ENCODE measurements at regions not wholly inside any gene's neighbourhood (a gene's known extent, or its start where the extent isn't known, plus 50 kb on each side); places are given as distances from the start of the nearest gene placed in this dataset.

GRCh38 chr14:53603994-53604393 lies 352.6 kb downstream of the BMP4 start:
- Histone ChIP-seq H3K27me3 (ENCODE audit: control insufficient read depth in 1 of 2, insufficient read depth in 1 of 2, low read length in 2 of 2) (no peaks in the 10 kb centered on the region), H3K4ac (ENCODE audit: low read depth in 1 of 2, low read length in 2 of 2) (no peak overlapping the region), H2AK5ac (ENCODE audit: low read length, severe bottlenecking) (no peak overlapping the region), H4K8ac (ENCODE audit: low read length) (no peak overlapping the region), H3K18ac (ENCODE audit: low read depth in 1 of 2, low read length in 2 of 2) (no peak overlapping the region), H3K23ac (ENCODE audit: low read length in 2 of 2) (no peak overlapping the region), H3K9ac (ENCODE audit: low read length) (no peak overlapping the region), H3K79me1 (replicated peaks; ENCODE audit: low read length, poor library complexity, severe bottlenecking) (no peaks in the 10 kb centered on the region), H3K9me3 (ENCODE audit: control insufficient read depth, low read length) (no peaks in the 10 kb centered on the region), H2AFZ (ENCODE audit: low read depth, low read length) (no peak overlapping the region), H3K4me2 (ENCODE audit: low read length, poor library complexity, severe bottlenecking) (no peak overlapping the region), H2BK15ac (ENCODE audit: low read depth, poor library complexity, severe bottlenecking) (no peak overlapping the region), H3K27ac (ENCODE audit: low read length, poor library complexity, severe bottlenecking) (no peak overlapping the region), H3K14ac (ENCODE audit: low read length in 2 of 2) (no peak overlapping the region), H4K91ac (ENCODE audit: low read length) (no peak overlapping the region), H3K4me3 (ENCODE audit: insufficient read depth in 1 of 2, low read depth in 1 of 2, low read length in 2 of 2) (no peak overlapping the region), H3K4me1 (ENCODE audit: control insufficient read depth, insufficient read depth, low read depth, low read length) (peaks cover 2% of the 10 kb centered on the region), H2BK120ac (ENCODE audit: low read depth, low read length) (no peak overlapping the region), H2BK5ac (ENCODE audit: low read depth, low read length, poor library complexity, severe bottlenecking) (no peak overlapping the region), H3K36me3 (ENCODE audit: control insufficient read depth in 1 of 2, insufficient read depth in 2 of 2, low read depth in 1 of 2, low read length in 2 of 2) (no peaks in the 10 kb centered on the region), H2BK12ac (ENCODE audit: low read length in 2 of 2) (no peak overlapping the region)
- no peak for DNase-seq
- 98% methylated on average over 4 of the region's 5 CpGs for WGBS

GRCh38 chr14:53601409-53601808 lies 355.2 kb downstream of the BMP4 start:
- Histone ChIP-seq H2BK120ac (ENCODE audit: low read depth, low read length) (no peak overlapping the region), H2BK15ac (ENCODE audit: low read depth, poor library complexity, severe bottlenecking) (no peak overlapping the region), H3K4me2 (ENCODE audit: low read length, poor library complexity, severe bottlenecking) (no peak overlapping the region), H3K36me3 (ENCODE audit: control insufficient read depth in 1 of 2, insufficient read depth in 2 of 2, low read depth in 1 of 2, low read length in 2 of 2) (no peaks in the 10 kb centered on the region), H2BK12ac (ENCODE audit: low read length in 2 of 2) (no peak overlapping the region), H2BK5ac (ENCODE audit: low read depth, low read length, poor library complexity, severe bottlenecking) (no peak overlapping the region), H3K23ac (ENCODE audit: low read length in 2 of 2) (no peak overlapping the region), H3K27me3 (ENCODE audit: control insufficient read depth in 1 of 2, insufficient read depth in 1 of 2, low read length in 2 of 2) (no peaks in the 10 kb centered on the region), H2AFZ (ENCODE audit: low read depth, low read length) (no peak overlapping the region), H3K79me1 (replicated peaks; ENCODE audit: low read length, poor library complexity, severe bottlenecking) (no peaks in the 10 kb centered on the region), H3K9ac (ENCODE audit: low read length) (no peak overlapping the region), H3K4me1 (ENCODE audit: control insufficient read depth, insufficient read depth, low read depth, low read length) (peaks cover 4% of the 10 kb centered on the region), H3K14ac (ENCODE audit: low read length in 2 of 2) (no peak overlapping the region), H3K27ac (ENCODE audit: low read length, poor library complexity, severe bottlenecking) (no peak overlapping the region), H4K91ac (ENCODE audit: low read length) (no peak overlapping the region), H4K8ac (ENCODE audit: low read length) (no peak overlapping the region), H3K9me3 (ENCODE audit: control insufficient read depth, low read length) (no peaks in the 10 kb centered on the region), H3K4me3 (ENCODE audit: insufficient read depth in 1 of 2, low read depth in 1 of 2, low read length in 2 of 2) (no peak overlapping the region), H2AK5ac (ENCODE audit: low read length, severe bottlenecking) (no peak overlapping the region), H3K18ac (ENCODE audit: low read depth in 1 of 2, low read length in 2 of 2) (no peak overlapping the region), H3K4ac (ENCODE audit: low read depth in 1 of 2, low read length in 2 of 2) (no peak overlapping the region)
- no CpG with 5 or more reads among the region's 1 CpG for WGBS
- no peak for DNase-seq

- H3K27me3 ChIP-seq (ENCODE audit: control insufficient read depth in 1 of 2, insufficient read depth in 1 of 2, low read length in 2 of 2) = no peaks in the 10 kb centered on the region
- H4K91ac ChIP-seq (ENCODE audit: low read length) = no peak overlapping the region
- H3K4ac ChIP-seq (ENCODE audit: low read depth in 1 of 2, low read length in 2 of 2) = peak overlapping the region in 1 of 2 experiments; percentile 49
- no peaks in the 10 kb centered on the region for H3K9me3 ChIP-seq (ENCODE audit: control insufficient read depth, low read length)
- no peak overlapping the region for H2BK15ac ChIP-seq (ENCODE audit: low read depth, poor library complexity, severe bottlenecking)
- H3K18ac ChIP-seq (ENCODE audit: low read depth in 1 of 2, low read length in 2 of 2) = no peak overlapping the region
- H3K9ac ChIP-seq (ENCODE audit: low read length) = no peak overlapping the region
- peaks cover 4% of the 10 kb centered on the region for H3K4me1 ChIP-seq (ENCODE audit: control insufficient read depth, insufficient read depth, low read depth, low read length)
- no peak overlapping the region for H2BK120ac ChIP-seq (ENCODE audit: low read depth, low read length)
- no peaks in the 10 kb centered on the region for H3K79me1 ChIP-seq (replicated peaks; ENCODE audit: low read length, poor library complexity, severe bottlenecking)
- H2AK5ac ChIP-seq (ENCODE audit: low read length, severe bottlenecking) = peak overlapping the region; percentile 59
- no peak overlapping the region for H3K23ac ChIP-seq (ENCODE audit: low read length in 2 of 2)
- H2BK12ac ChIP-seq (ENCODE audit: low read length in 2 of 2) = no peak overlapping the region
- H3K4me3 ChIP-seq (ENCODE audit: insufficient read depth in 1 of 2, low read depth in 1 of 2, low read length in 2 of 2) = no peak overlapping the region
- DNase-seq = no peak
- no peak overlapping the region for H2BK5ac ChIP-seq (ENCODE audit: low read depth, low read length, poor library complexity, severe bottlenecking)
- H3K4me2 ChIP-seq (ENCODE audit: low read length, poor library complexity, severe bottlenecking) = no peak overlapping the region
- no peak overlapping the region for H3K14ac ChIP-seq (ENCODE audit: low read length in 2 of 2)
- WGBS = 75% methylated on average over 5 of the region's 6 CpGs
- peak overlapping the region; percentile 32 for H3K27ac ChIP-seq (ENCODE audit: low read length, poor library complexity, severe bottlenecking)
- no peaks in the 10 kb centered on the region for H3K36me3 ChIP-seq (ENCODE audit: control insufficient read depth in 1 of 2, insufficient read depth in 2 of 2, low read depth in 1 of 2, low read length in 2 of 2)
- no peak overlapping the region for H2AFZ ChIP-seq (ENCODE audit: low read depth, low read length)
- no peak overlapping the region for H4K8ac ChIP-seq (ENCODE audit: low read length)
Measured at GRCh38 chr14:53599221-53599945, 357.2 kb downstream of the BMP4 start.

GRCh38 chr14:53596853-53597525 lies 359.6 kb downstream of the BMP4 start:
- Histone ChIP-seq H3K79me1 (replicated peaks; ENCODE audit: low read length, poor library complexity, severe bottlenecking) (no peaks in the 10 kb centered on the region), H4K91ac (ENCODE audit: low read length) (no peak overlapping the region), H3K18ac (ENCODE audit: low read depth in 1 of 2, low read length in 2 of 2) (peak overlapping the region in 1 of 2 experiments; percentile 48), H3K36me3 (ENCODE audit: control insufficient read depth in 1 of 2, insufficient read depth in 2 of 2, low read depth in 1 of 2, low read length in 2 of 2) (no peaks in the 10 kb centered on the region), H2BK12ac (ENCODE audit: low read length in 2 of 2) (no peak overlapping the region), H3K4ac (ENCODE audit: low read depth in 1 of 2, low read length in 2 of 2) (no peak overlapping the region), H3K4me3 (ENCODE audit: insufficient read depth in 1 of 2, low read depth in 1 of 2, low read length in 2 of 2) (no peak overlapping the region), H3K14ac (ENCODE audit: low read length in 2 of 2) (no peak overlapping the region), H4K8ac (ENCODE audit: low read length) (no peak overlapping the region), H3K9me3 (ENCODE audit: control insufficient read depth, low read length) (no peaks in the 10 kb centered on the region), H2BK120ac (ENCODE audit: low read depth, low read length) (no peak overlapping the region), H3K27me3 (ENCODE audit: control insufficient read depth in 1 of 2, insufficient read depth in 1 of 2, low read length in 2 of 2) (no peaks in the 10 kb centered on the region), H2BK15ac (ENCODE audit: low read depth, poor library complexity, severe bottlenecking) (no peak overlapping the region), H2AK5ac (ENCODE audit: low read length, severe bottlenecking) (no peak overlapping the region), H3K9ac (ENCODE audit: low read length) (no peak overlapping the region), H3K4me2 (ENCODE audit: low read length, poor library complexity, severe bottlenecking) (no peak overlapping the region), H3K27ac (ENCODE audit: low read length, poor library complexity, severe bottlenecking) (no peak overlapping the region), H2BK5ac (ENCODE audit: low read depth, low read length, poor library complexity, severe bottlenecking) (no peak overlapping the region), H2AFZ (ENCODE audit: low read depth, low read length) (no peak overlapping the region), H3K4me1 (ENCODE audit: control insufficient read depth, insufficient read depth, low read depth, low read length) (peaks cover 4% of the 10 kb centered on the region), H3K23ac (ENCODE audit: low read length in 2 of 2) (peak overlapping the region in 1 of 2 experiments; percentile 94)
- WGBS = 88% methylated on average over 3 of the region's 7 CpGs
- peak; percentile 40 for DNase-seq
